AG09319 (cell line): ENCODE measurements at regions not wholly inside any gene's neighbourhood (a gene's known extent, or its start where the extent isn't known, plus 50 kb on each side); places are given as distances from the start of the nearest gene placed in this dataset.
"Not testable (repeated sequence)": the region's sequence is repeated elsewhere in the genome, so short reads cannot be mapped to it uniquely, and the experiment has no call there.

Experiments
- DNase-seq: peaks from one replicate; pipeline ENCODE4 v3.0.0-alpha.2; 2010; ENCODE audit warnings: low read depth; ENCODE audit errors: extremely low read depth
- CTCF ChIP-seq: IDR thresholded peaks from 2 replicates; pipeline ENCODE4 v1.5.1; 2011; ENCODE audit warnings: low read depth, mild to moderate bottlenecking, inconsistent platforms, low read length, moderate library complexity

GRCh38 chr5:17412760-17413671, 85.0 kb upstream of the TAF11L2 start:
- no peak for TF ChIP-seq CTCF
- no peak for DNase-seq

DNA sequence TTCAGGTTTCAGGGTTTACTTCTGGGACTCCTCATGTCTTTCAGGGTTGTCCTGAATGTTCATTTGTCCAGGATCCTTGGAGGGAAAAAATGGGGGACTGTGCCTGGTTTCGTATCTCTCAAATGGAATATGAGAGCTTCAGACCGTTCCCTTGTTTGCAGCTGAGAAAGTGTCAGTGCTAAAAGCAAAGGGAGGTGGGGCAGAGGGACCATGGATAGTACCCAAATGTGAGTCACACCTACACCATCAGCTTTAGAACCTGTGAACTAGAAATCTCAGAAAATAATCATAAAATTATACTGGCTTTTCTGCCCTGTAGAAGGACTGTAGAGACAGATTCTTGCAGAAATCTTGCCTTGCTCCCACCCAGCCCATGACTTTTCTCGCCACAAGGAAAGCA, 84.3 kb upstream of the TAF11L2 start:
- DNase-seq, result no peak
- no peak for TF ChIP-seq CTCF

- DNase-seq, result no peak
- no peak for TF ChIP-seq CTCF
Observed at GRCh38 chr5:17415321-17415758, 82.7 kb upstream of the TAF11L2 start.

DNA sequence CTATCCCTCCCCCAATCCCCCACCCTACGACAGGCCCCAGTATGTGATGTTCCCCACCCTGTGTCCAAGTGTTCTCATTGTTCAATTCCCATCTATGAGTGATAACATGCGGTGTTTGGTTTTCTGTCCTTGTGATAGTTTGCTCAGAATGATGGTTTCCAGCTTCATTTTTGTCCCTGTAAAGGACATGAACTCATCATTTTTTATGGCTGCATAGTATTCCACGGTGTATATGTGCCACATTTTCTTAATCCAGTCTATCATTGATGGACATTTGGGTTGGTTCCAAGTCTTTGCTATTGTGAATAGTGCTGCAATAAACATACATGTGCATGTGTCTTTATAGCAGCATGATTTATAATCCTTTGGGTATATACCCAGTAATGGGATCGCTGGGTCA, 81.7 kb upstream of the TAF11L2 start:
- not testable (repeated sequence) for DNase-seq

GRCh38 chr5:17424674-17425073, 73.4 kb upstream of the TAF11L2 start:
- TF ChIP-seq CTCF, result no peak
- DNase-seq, result no peak

DNA sequence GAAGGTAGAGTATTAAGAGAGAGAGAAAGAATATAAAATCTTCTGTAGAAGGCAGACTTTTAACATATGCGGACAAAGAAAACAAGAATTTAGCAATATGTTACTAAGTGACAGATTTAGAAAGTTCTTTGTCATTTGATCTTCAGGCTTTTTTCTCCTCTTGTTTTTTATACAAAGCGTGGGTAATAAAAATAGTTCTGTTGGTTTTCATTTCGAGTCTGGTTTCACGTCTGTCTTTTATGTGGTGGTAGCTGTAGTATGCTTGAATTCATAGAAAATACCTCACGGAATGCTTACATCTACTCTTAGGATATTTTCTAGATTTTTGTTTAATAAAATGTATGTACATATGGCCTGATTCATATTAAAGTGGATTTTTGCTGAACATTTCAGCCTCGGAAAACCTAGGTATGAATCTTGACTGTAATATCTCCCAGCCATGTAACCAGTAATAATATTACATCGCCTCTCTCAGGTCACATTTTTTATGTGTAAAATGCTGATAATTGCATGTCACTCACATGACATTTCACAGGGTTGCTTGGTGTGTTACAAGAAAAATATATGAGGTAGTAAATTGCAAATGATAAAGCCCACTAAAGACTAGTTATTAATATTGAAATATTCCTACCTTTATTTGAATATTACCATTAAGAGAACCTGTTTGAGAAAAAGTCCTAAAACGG, 72.5 kb upstream of the TAF11L2 start:
- DNase-seq, result no peak
- no peak for TF ChIP-seq CTCF

GRCh38 chr5:17426104-17426749, 71.8 kb upstream of the TAF11L2 start:
- TF ChIP-seq CTCF, result no peak
- DNase-seq, result no peak
